GM18909 (cell line): ENCODE measurements at regions not wholly inside any gene's neighbourhood (a gene's known extent, or its start where the extent isn't known, plus 50 kb on each side); places are given as distances from the start of the nearest gene placed in this dataset.

Source experiments
- ATAC-seq: cut with Tn5 transposase; IDR thresholded peaks from one replicate; pipeline ENCODE4 v1.9.1; 2021; ENCODE audit warnings: mild to moderate bottlenecking; ENCODE audit not compliant: unreplicated experiment, poor library complexity

DNA sequence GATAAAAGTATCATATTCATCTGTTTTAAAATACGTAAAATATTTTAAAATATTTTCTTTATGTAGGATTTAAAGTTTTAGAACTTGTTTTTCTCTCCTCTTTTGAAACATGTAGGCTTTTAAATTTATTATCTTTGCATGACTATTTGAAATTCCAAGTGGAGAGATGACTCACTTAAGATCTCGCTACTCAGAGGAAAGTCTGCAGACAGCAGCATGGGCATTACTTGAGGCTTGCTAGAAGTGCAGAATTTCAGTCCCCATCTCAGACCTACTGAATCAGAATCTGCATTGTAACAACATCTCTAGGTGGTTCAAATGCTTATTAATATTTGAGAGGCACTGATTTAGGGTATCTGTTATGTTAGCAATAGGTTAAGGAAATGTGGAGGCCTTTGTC lies 225.7 kb upstream of the ARX start:
- no peak for ATAC-seq

DNA sequence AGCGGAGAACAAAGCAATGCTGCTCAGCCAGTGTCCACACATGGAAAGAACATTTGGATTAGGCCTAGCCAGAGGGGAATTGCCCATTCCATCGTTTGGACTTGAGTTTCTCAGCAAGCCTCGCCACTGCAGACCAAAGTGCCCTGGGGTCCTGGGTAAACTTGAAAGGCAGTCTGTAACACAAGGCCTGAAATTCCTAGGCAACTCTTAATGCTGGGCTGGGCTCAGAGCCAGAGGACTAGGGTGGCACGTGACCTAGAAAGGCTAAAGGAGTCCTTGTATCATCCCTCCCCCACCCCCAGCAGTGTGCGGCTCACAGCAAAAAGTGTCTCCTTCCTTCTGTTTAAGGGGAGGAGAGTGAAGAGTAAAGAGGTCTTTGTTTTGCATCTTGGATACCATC lies 210.4 kb upstream of the ARX start:
- no peak for ATAC-seq

DNA sequence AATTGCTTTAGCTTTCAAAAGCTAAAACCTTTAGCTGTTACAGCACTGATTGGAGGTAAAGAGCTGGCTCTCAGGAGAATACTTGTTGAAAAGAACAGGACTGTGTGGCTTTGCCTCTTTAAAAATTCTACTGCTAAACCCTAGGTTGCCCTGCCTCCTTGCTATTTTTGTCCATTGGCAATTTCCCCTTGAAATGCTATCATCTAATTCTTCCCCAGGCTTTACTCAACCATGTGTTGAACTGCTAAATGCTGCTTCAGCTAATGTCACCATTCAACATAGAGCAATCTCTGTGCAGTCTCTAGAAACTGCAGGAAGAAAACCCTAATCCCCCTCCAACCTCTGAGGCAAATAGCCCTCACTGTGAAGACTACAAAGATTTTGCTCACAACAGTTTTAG lies 203.7 kb upstream of the ARX start:
- ATAC-seq, result no peak

DNA sequence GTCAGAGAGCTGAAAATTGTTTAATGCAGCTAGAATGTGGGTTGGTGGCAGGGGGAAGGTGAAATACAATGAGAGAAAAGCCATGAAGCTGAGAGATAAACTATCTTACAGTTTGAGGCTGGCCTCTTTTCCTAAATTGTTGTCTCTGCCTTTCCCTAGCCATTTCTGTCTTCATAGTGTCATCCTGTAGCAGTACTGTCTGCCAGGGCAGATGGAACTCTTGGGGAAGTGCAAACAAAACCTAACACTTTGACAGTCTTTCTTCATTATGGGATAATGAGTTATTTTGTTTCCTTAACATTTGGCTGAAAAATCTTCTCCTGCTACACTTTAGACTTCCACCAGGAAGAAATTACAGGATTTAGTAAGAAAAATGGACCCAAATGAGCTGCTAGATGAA lies 197.8 kb upstream of the ARX start:
- no peak for ATAC-seq

DNA sequence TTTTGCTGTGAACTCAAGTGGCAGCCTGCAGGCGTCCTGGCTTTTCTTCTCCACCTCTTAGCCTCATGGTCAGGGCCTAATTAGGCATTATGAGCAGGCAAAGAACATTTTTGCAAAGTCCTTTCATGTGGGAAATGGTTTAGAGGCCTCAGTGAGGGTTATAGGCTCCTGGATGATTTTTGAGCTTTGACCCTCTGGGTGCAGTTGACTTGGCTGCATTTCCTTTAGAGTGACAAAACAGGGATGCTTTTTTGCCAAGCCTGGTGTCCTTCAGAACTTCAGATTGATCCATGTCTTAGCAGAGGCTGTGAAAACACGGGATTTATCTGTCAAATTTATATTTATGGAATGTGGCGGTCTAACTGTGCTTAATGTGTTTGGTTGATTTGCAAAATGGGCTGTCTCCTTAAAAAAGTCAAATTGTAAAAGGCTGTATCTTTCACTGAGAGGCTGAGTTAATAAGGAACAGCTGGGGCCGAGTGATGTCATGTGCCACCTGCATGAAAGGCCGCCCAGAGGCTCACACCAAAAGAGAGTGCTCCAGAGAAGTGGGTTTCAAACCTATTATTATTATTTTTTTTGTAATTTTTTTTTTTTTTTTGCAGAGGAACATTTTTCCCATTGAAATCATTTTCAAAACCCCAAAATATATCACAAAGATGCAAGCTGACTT lies 192.2 kb upstream of the ARX start:
- ATAC-seq, result no peak

DNA sequence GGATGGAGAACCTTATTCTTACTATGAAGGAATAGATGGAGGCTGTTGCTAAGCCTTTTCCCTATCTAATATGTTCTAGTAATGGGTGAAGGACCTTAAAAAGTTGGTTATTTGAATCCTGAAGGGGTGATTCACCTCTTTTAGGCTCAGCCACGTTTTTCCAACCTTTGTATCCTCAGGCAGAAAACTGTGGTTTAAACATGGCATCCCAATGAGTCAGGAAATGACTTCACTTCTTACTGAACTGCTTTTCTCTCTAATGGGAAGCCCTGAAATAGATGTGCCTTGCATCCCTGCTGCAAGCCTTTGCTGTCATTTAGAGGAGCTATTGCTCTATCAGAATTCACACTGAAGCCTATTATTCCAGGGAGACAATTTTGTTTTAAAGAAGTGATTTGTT lies 191.0 kb upstream of the ARX start:
- ATAC-seq, result no peak

DNA sequence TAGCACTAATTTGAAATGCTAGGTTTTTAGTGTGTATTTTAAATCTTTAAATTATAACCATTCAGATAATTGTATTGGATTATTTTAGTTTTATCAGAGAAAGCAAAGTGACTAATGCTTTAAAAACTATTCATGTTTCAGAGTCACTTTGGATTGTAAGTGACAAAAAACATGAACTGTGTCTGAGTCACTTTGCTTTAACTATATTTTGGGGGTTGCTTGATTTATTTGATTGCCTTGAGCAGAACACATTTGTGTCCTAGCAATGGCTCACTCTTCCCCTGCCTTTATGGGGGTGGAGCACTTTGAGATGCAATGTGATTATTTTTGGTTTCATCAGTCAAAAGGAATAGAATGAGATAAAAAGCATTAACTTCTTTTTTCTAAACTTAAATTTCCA lies 188.4 kb upstream of the ARX start:
- no peak for ATAC-seq

DNA sequence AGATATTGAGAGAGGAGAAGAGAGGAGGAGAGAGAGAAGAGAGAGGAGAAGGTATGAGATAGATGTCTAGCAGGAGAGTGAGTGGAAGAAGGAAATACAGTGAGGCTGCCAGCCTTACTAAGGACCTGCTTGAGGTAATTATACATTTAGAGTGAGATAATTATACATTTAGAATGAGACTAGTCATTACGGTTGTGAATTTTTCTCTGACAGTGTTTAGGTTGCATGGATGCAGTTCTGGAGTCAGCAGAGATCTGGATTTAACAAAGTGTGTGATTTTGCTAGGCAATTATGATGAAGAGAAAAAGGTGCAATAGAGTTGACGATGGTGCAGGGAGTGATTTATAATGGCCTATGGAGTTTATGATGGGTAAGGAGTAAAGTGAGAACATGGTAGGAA lies 187.1 kb upstream of the ARX start:
- ATAC-seq, result no peak

DNA sequence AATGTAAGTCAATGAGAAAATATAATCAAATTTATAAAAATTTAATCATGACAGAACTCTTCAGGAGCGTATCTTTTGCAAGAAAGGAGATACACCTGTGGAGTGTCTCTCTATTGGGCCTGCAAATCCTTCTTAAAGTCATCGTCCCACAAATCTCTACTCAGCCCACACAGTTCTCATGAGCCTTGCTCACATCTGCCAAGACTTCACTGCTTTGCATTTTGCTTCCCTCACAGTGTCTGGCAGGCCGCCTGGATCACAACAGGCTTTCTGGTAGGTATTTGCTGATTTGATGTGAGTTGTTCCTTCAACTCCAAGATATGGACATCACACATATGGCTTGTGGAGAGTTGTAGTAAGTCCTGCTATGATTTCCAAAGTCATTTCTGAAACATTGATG lies 183.1 kb upstream of the ARX start:
- ATAC-seq, result no peak

DNA sequence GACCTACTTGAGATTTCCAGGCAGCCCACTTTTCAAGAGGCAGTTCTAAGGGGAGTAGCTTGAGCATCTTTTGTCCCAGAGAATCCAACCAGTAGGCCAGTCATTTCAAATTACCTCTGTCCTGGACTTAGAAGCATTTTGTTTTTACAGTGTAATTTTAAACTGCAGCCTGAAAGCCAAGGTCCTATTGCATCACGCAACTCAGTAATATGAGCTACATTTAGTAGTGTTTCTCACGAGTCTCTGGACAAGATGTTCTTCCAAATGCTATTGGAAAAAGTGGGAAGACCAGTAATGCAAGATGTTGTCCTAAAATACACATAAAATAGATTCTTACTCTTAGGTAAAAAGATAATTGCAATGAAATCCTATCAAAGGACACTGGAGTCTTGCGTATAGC lies 182.5 kb upstream of the ARX start:
- ATAC-seq, result no peak

DNA sequence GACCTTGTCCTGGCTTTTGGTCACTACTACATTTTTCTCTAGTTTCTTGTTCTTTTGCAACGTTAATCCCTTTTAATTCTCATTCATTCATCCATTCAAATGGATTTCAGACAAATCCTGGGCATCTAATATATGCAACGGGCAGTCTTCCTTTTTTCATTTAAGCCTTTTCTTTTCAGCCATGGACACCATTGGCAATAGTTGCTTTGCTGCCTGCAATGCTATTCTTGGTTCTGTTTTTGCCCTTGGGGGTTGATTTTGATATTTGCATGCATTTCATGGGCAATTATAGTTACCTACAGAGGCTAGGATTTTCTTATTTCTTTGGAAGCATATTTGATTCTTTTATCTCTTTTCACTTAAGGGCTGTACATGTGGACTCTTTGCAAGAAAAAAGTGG lies 180.5 kb upstream of the ARX start:
- ATAC-seq, result no peak

DNA sequence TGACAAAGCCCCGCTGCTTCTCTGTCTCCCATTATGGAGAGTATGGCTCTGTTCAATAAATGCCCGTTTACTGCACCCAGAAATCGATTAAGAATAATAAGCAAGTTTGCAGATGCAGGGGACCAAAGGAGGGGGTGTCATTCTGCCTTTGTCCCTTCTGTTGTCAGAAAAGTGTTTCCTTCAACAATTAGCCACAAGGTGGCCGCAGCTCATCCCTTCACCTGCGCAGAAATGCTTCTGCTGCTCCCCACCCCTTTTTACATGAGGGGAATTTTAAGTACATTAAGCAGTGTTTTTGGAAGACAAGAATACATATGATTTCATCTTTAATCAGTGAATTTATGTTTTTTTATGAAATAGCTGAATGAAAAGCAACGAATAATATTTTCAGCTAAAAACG lies 175.6 kb upstream of the ARX start:
- no peak for ATAC-seq

DNA sequence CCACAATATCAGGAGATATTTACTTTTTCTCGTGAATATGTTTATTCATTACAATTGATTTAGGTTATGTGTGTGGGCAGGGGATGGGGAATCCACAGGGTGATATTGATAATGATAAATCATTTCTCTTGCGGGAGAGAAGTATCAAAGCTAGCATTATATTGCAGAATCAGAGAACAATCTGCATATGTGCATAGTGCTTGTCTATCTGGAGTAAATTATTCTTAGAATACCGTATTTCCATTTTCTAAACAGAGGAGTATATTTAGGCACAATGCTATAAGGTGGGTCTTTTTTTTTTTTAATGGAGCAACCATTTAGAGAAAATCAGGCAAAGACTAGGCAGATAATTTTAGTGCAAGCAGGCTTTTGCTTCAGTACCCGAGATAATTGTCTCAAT lies 166.0 kb upstream of the ARX start:
- ATAC-seq, result no peak

DNA sequence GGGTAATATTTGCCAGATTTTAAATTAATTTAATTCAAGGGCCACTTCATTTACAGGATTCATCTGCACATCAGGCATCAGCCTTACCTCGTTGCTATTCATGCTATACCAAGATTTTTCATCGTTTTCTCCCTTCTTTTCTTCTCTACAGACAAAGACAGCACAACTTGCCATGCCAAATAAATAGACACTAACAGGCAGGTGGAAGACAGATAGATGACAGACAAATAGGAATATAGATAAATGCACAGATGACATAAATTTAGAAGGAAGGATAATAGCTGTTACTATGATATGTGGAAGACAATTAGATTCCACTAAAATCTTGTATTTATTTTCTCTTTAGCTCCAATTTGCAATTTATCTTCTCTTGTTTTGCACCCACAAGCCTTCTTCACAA lies 164.5 kb upstream of the ARX start:
- no peak for ATAC-seq

DNA sequence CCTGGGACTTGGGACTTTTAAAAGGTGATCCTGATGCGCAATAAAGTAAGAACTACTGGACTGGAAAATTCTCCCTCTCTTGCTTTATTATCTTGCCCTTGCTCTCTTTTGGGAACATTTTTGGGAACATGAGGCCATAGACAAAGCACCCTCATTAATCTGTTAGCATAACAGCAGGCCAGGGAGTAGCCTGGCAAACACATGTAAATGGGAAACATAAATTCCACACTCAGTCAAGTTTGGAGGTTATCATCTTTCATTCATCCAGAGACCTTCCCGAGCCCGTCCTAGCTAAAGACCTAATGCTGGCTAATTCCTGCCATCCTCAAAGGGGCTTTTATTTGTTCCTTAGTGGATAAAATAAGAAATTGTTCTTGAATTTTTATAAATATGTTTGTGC lies 162.8 kb upstream of the ARX start:
- no peak for ATAC-seq

DNA sequence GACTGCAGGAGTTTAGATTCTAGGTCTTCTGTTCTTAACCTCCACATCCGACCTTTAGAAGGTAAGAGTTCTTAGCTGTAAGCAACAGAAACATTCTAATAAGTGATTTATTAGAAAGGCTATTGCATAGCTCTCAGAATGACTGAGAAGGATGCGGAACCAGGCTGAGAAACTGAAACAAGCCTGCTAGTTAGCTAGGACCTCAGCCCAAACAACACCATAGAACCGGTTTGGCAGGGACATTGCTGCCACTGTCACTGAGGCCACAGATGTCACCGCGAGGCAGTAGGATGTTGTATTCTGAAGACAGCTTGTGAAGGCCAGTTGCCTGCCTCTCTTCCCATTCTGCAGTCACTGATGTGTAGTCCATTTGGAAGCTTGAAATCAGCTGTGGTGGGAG lies 160.0 kb upstream of the ARX start:
- ATAC-seq, result peak; percentile 93

DNA sequence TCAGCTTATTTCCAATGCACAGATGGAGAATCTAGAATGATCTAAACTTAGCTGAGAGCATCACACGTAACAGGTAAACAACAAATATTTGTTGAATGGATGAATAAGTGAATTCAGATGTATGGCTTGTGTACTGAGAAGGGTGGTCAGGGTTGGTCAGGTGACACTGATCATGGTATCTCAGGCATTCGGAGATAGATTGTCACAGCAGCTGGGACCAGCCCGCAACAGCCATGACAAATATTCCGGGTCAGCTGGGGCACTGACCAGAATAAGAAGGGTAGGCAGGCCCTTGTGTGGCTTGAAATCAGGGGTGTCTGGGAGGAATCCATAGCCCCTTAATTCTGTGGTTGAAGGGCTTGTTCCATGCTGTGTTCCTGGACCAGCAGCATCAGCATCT lies 159.4 kb upstream of the ARX start:
- ATAC-seq, result no peak

DNA sequence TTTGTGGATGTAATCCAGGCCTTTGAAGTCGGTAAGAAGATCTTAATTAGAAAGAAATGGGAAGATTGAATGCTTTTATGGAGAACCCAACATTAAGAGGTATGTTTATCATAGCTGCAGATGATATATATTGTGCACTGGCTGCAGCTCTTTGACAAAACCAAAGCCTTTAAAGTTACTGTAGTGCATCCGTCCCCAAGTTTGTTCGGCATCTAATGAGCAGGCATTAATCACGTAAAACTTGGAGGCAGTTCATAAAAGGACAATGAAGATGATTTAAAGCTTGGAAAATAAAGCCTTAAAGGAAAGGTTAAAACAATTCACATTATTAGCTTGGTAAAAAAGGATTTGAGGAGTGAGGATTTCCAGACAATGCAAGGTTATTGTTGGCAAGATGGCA lies 150.8 kb upstream of the ARX start:
- ATAC-seq, result no peak

DNA sequence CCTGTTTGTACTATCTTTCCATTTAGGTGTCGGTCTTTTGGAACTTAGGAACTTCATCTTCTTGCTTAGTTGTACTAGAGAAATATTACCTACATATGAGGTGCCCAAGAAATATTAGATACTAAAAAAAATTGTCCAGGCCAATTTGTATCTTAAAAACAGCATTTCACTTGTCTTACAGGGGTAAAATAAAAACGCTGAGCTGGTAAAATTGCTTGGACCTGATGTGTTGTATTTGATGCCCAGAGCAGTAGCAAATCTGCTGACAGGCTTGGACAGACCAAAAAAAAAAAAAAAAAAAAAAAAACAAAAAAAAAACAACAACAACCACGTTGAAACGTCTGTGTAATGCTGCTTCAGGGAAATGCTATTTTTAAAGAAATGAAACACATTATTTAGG lies 150.4 kb upstream of the ARX start:
- no peak for ATAC-seq

DNA sequence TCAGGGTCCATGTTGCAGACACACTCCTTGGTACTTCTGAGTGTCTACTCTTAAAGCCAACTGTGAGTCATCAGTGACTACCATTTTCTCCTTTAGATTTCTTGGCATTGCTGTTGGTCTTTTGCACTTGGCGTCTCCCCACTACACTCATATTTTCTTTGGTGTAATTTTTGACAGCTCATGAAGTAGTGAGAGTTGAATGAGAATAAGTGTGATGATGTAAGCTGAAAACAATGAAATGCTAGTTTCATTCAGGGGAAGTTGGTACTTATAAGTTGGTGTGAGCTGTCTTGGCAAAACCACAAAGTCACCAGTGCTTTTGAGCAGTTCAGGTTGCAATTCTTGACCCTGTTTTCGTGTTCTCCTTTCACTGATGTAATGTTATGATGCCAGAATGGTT lies 142.9 kb upstream of the ARX start:
- no peak for ATAC-seq

DNA sequence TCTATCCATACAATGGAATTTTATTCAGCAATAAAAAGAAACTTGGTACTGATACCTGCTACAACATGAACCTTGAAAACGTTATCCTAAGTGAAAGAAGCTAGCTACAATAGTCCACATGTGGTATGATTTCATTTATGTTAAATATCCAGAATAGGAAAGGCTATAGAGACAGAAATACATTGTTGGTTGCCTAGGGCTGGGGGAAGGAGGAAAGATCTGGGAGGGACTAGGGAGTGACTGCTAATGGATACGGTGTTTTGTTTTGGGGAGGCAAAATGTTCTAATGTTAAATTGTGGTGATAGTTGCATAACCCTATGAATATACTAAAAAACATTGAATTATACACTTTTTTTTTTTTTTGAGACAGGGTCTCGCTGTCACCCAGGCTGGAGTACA lies 141.1 kb upstream of the ARX start:
- no peak for ATAC-seq

DNA sequence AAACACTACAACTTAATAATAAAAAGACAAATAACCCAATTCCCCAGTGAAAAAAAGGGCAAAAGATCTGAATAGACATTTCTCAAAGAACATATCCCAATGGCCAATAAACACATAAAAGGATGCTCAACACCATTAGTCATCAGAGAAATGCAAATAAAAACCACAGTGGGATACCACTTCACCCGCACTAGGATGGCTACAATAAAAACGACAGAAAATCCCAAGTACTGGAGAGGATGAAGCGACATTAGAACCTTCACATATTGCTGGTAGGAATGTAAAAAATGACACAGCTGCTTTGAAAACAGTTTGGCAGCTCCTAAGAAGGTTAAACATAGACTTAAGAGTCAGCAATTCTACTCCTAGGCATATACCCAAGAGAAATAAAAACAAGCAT lies 140.6 kb upstream of the ARX start:
- ATAC-seq, result no peak

DNA sequence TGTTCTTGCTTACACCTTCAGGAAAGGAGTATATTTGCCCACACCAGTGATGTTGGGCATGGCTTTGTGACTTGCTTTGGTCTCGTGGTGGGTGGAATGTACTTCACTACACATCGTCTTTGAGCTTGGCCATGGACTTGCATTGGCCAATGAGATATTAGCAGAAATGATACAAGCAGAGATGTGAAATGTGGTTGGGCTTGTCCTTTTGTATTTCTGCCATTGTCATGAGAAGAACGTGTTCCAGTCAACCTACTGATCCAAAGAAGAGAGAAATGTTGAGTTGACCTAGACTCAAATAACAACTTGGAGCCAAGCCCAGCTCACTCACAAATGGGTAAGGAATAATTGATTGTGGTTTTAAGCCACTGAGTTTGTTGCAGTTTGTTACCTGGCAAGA lies 138.4 kb upstream of the ARX start:
- no peak for ATAC-seq
